ENCODE measurements at regions not wholly inside any gene's neighbourhood (a gene's known extent, or its start where the extent isn't known, plus 50 kb on each side); places are given as distances from the start of the nearest gene placed in this dataset.

DNA sequence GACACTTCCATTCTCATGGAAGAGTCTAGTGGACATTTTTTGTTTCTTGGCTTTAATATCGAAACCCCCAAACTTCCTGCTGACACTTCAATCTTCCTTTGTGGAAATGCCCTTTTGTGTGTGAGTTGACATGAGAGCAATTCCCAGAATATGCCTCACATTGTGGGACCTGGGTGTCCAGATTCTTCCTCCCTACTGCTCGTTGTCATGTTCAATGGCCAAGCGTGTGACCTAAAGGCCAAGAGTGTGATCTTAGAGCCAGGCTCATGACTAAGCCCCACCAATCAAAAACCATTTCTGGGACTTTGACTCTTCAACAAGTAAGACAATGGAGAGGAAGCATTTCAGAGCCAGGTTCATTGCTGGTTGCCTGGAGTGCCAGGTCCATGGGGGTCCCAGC lies 52.5 kb upstream of the BMPER start:
- WGBS (ENCODE audit: insufficient coverage), result 82% methylated on average over 3 of the region's 3 CpGs
- no peaks in the 10 kb centered on the region for H3K36me3 Mint-ChIP-seq

DNA sequence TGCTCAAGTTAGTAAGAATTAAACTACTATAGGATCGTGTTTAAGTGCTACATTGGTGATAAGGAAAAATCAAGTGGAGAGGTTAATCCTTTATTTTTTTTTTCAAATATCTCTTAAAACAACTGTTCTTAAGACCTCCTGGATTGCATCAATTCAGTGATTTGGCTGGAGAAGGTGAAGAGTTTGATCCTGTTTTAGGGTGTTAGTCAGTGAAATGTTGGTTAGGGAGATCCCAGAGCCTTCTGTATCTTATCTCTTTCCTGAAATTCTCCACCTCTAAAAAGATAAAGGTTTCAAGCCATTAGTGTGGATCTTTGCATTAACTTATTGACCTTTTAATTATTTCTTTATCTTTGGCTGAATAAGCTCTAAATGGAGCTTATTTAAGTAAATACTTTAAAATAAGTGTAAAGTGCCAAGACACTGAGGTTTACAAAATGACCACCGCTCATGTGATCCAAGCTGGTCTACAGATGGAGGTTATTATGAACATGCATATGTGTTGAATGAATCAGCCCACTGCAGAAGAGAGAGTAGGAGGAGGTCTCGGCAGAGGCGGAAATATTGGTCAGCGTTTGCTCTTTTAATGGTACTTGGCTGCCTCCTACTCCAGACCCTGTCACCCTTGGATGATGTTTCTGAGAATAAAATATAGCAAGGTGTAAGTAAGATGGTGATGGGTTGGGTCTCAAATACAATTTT lies 51.8 kb upstream of the BMPER start:
- Mint-ChIP-seq H3K27ac (no peak overlapping the region), H3K9me3 (no peaks in the 10 kb centered on the region), H3K36me3 (no peaks in the 10 kb centered on the region), H3K4me3 (no peak overlapping the region), H3K27me3 (ENCODE audit: low read depth in 2 of 2) (peaks cover 6 to 10% of the 10 kb centered on the region in 2 donors), H3K4me1 (peaks cover 6 to 7% of the 10 kb centered on the region in 2 donors)
- DNase-seq (no peak), ATAC-seq (no peak)
- TF ChIP-seq, protein P1, sequence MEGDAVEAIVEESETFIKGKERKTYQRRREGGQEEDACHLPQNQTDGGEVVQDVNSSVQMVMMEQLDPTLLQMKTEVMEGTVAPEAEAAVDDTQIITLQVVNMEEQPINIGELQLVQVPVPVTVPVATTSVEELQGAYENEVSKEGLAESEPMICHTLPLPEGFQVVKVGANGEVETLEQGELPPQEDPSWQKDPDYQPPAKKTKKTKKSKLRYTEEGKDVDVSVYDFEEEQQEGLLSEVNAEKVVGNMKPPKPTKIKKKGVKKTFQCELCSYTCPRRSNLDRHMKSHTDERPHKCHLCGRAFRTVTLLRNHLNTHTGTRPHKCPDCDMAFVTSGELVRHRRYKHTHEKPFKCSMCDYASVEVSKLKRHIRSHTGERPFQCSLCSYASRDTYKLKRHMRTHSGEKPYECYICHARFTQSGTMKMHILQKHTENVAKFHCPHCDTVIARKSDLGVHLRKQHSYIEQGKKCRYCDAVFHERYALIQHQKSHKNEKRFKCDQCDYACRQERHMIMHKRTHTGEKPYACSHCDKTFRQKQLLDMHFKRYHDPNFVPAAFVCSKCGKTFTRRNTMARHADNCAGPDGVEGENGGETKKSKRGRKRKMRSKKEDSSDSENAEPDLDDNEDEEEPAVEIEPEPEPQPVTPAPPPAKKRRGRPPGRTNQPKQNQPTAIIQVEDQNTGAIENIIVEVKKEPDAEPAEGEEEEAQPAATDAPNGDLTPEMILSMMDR (IDR thresholded peaks at IDR 0.05), result no peak
- H3K36me3 ChIP-seq (ENCODE audit: control insufficient read depth, insufficient read depth, low read length), result no peaks in the 10 kb centered on the region
- no peak overlapping the region for H3K27ac ChIP-seq (ENCODE audit: low read length)
- H3K4me1 ChIP-seq (ENCODE audit: control insufficient read depth, insufficient read depth, low read length), result no peaks in the 10 kb centered on the region
- H3K27me3 ChIP-seq (ENCODE audit: control insufficient read depth, insufficient read depth, low read length), result no peaks in the 10 kb centered on the region
- no peak overlapping the region for H3K4me3 ChIP-seq (ENCODE audit: low read length)
- H3K9me3 ChIP-seq (ENCODE audit: control insufficient read depth, insufficient read depth, low read length), result no peaks in the 10 kb centered on the region
- WGBS (ENCODE audit: insufficient coverage), result 93% methylated on average over 4 of the region's 5 CpGs
- intact Hi-C loops (cut with micrococcal nuclease), result no loop called here

More for the DNA sequence above, 52.5 kb upstream of the BMPER start:
- H3K36me3 ChIP-seq (ENCODE audit: control insufficient read depth, insufficient read depth, low read length), result no peaks in the 10 kb centered on the region
- Mint-ChIP-seq H3K27ac (no peak overlapping the region), H3K4me1 (peaks cover 6 to 7% of the 10 kb centered on the region in 2 donors), H3K27me3 (ENCODE audit: low read depth in 2 of 2) (peaks cover 6 to 10% of the 10 kb centered on the region in 2 donors), H3K9me3 (no peaks in the 10 kb centered on the region), H3K4me3 (no peak overlapping the region)
- no peaks in the 10 kb centered on the region for H3K27me3 ChIP-seq (ENCODE audit: control insufficient read depth, insufficient read depth, low read length)
- no peak overlapping the region for H3K27ac ChIP-seq (ENCODE audit: low read length)
- no peaks in the 10 kb centered on the region for H3K4me1 ChIP-seq (ENCODE audit: control insufficient read depth, insufficient read depth, low read length)
- DNase-seq (no peak), ATAC-seq (no peak)
- no peak overlapping the region for H3K4me3 ChIP-seq (ENCODE audit: low read length)
- TF ChIP-seq, protein P1 (IDR thresholded peaks at IDR 0.05), result no peak
- intact Hi-C loops (cut with micrococcal nuclease), result no loop called here
- H3K9me3 ChIP-seq (ENCODE audit: control insufficient read depth, insufficient read depth, low read length), result no peaks in the 10 kb centered on the region

DNA sequence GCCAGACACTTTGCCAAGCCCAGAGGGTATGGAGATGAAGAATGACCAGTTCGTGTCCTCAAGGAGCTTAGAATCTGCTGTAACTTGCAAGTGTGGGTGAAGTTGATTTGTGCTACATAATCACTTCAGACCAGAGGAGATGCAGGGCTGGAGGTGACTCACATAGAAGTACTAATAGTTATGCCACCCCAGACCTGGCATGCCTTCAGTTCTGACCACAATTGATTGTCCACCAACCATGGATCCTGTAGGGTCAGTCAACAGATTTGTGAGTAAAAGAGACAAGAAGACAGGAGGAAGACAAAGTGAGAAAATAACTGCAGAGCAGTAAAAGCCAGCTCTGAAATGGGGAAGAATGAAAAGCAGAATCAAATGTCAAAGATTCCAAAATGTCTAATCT lies 51.2 kb upstream of the BMPER start:
- intact Hi-C loops (cut with micrococcal nuclease), result no loop called here
- no peaks in the 10 kb centered on the region for H3K36me3 ChIP-seq (ENCODE audit: control insufficient read depth, insufficient read depth, low read length)
- H3K9me3 ChIP-seq (ENCODE audit: control insufficient read depth, insufficient read depth, low read length), result no peaks in the 10 kb centered on the region
- H3K4me3 ChIP-seq (ENCODE audit: low read length), result no peak overlapping the region
- no peaks in the 10 kb centered on the region for H3K9me3 Mint-ChIP-seq
- H3K4me3 Mint-ChIP-seq, result no peak overlapping the region
- no peak overlapping the region for H3K27ac Mint-ChIP-seq
- ATAC-seq, result no peak
- H3K27me3 Mint-ChIP-seq (ENCODE audit: low read depth in 2 of 2), result peaks cover 3 to 10% of the 10 kb centered on the region in 2 donors
- H3K36me3 Mint-ChIP-seq, result no peaks in the 10 kb centered on the region
- no peaks in the 10 kb centered on the region for H3K4me1 ChIP-seq (ENCODE audit: control insufficient read depth, insufficient read depth, low read length)
- peaks cover 6 to 7% of the 10 kb centered on the region in 2 donors for H3K4me1 Mint-ChIP-seq
- no peak for DNase-seq
- H3K27ac ChIP-seq (ENCODE audit: low read length), result no peak overlapping the region
- H3K27me3 ChIP-seq (ENCODE audit: control insufficient read depth, insufficient read depth, low read length), result no peaks in the 10 kb centered on the region
- TF ChIP-seq, protein P1 (IDR thresholded peaks at IDR 0.05), result no peak
- WGBS (ENCODE audit: insufficient coverage), result 73% methylated on average over 1 of the region's 1 CpG

Data from natural killer cell (primary cell).